Endodermal cell (in vitro differentiated cells): ENCODE measurements at regions not wholly inside any gene's neighbourhood (a gene's known extent, or its start where the extent isn't known, plus 50 kb on each side); places are given as distances from the start of the nearest gene placed in this dataset.

ENCODE experiments used
- DNase-seq: peaks from one replicate; pipeline ENCODE4 v3.0.0-alpha.2; 2017
- H3K27ac ChIP-seq: 2 replicates; pipeline ENCODE4 v1.5.1; 2013; ENCODE audit warnings: mild to moderate bottlenecking, low read depth, low read length, moderate library complexity
- H3K27me3 ChIP-seq: 2 replicates; pipeline ENCODE4 v1.6.1; 2013; ENCODE audit warnings: mild to moderate bottlenecking, low read length, moderate library complexity; ENCODE audit not compliant: insufficient read depth, control insufficient read depth, poor library complexity, severe bottlenecking
- H3K36me3 ChIP-seq: 2 replicates; pipeline ENCODE4 v1.7.0; 2013; ENCODE audit warnings: mild to moderate bottlenecking, low read length, moderate library complexity; ENCODE audit not compliant: control insufficient read depth, insufficient read depth
- H3K4me1 ChIP-seq: one replicate; pipeline ENCODE4 v1.7.0; 2013; ENCODE audit warnings: low read length; ENCODE audit not compliant: control insufficient read depth, insufficient read depth
- H3K4me3 ChIP-seq: 2 replicates; pipeline ENCODE4 v1.5.1; 2013; ENCODE audit warnings: mild to moderate bottlenecking, low read length, moderate library complexity
- H3K9ac ChIP-seq: 2 replicates; pipeline ENCODE4 v1.6.1; 2013; ENCODE audit warnings: mild to moderate bottlenecking, low read length, moderate library complexity; ENCODE audit not compliant: poor library complexity, severe bottlenecking; ENCODE audit errors: extremely low read depth
- H3K9me3 ChIP-seq: 2 replicates; pipeline ENCODE4 v1.6.1; 2013; ENCODE audit warnings: mild to moderate bottlenecking, low read length, moderate library complexity; ENCODE audit not compliant: control insufficient read depth
- H3K27ac Mint-ChIP-seq: 2 replicates; pipeline ENCODE4 v1.8.0; 2020; ENCODE audit warnings: mixed read lengths
- H3K27me3 Mint-ChIP-seq: 2 replicates; pipeline ENCODE4 v1.8.0; 2021; ENCODE audit warnings: mild to moderate bottlenecking, mixed read lengths; ENCODE audit not compliant: insufficient read depth
- H3K36me3 Mint-ChIP-seq: 2 replicates; pipeline ENCODE4 v1.8.0; 2020; ENCODE audit warnings: low read depth, mixed read lengths
- H3K4me1 Mint-ChIP-seq: 2 replicates; pipeline ENCODE4 v1.8.0; 2020; ENCODE audit warnings: mixed read lengths
- H3K4me3 Mint-ChIP-seq: 2 replicates; pipeline ENCODE4 v1.8.0; 2020; ENCODE audit warnings: mild to moderate bottlenecking, moderate library complexity, mixed read lengths
- H3K9me3 Mint-ChIP-seq: 2 replicates; pipeline ENCODE4 v1.8.0; 2020; ENCODE audit warnings: mild to moderate bottlenecking, mixed read lengths
- CTCF ChIP-seq: fragments of 200-600 bp; sonication (generic); conservative IDR thresholded peaks from 2 replicates; pipeline ENCODE4 v1.5.0; 2021; ENCODE audit warnings: antibody characterized with exemption, mild to moderate bottlenecking
- WGBS, 2 experiments: methylation state at CpG; one replicate each; pipeline versions ENCODE4 v1.1.5 to v1.1.7; 2013; ENCODE audit warnings: missing lambda C conversion rate in 2 of 2, mixed read lengths in 1 of 2; ENCODE audit not compliant: insufficient coverage in 1 of 2, insufficient read length in 1 of 2; 5-methylcytosine and 5-hydroxymethylcytosine counted together

GRCh38 chr20:39222101-39222500 is 260.0 kb downstream of the DHX35 start:
- no peak for DNase-seq
- WGBS, 2 experiments, result 75% methylated on average over 1 of the region's 1 CpG; no CpG with 5 or more reads in 1 of the 2 experiments
- H3K27me3 Mint-ChIP-seq, result peaks cover 25% of the 10 kb centered on the region

GRCh38 chr20:39216195-39216594 is 254.1 kb downstream of the DHX35 start:
- no peaks in the 10 kb centered on the region for H3K4me1 Mint-ChIP-seq
- 86 to 92% methylated on average over 2 to 3 of the region's 3 CpGs for WGBS, 2 experiments
- Histone ChIP-seq H3K36me3 (no peaks in the 10 kb centered on the region), H3K4me1 (no peaks in the 10 kb centered on the region), H3K9me3 (no peaks in the 10 kb centered on the region), H3K27me3 (peaks cover 47% of the 10 kb centered on the region), H3K9ac (no peak overlapping the region), H3K27ac (no peak overlapping the region), H3K4me3 (no peak overlapping the region)
- H3K27ac Mint-ChIP-seq, result no peak overlapping the region
- no peak overlapping the region for H3K4me3 Mint-ChIP-seq
- peaks cover 60% of the 10 kb centered on the region for H3K27me3 Mint-ChIP-seq
- no peak for DNase-seq
- no peaks in the 10 kb centered on the region for H3K36me3 Mint-ChIP-seq
- TF ChIP-seq CTCF, result no peak
- H3K9me3 Mint-ChIP-seq, result no peaks in the 10 kb centered on the region

More at GRCh38 chr20:39222101-39222500, 260.0 kb downstream of the DHX35 start:
- Histone ChIP-seq H3K4me3 (no peak overlapping the region), H3K4me1 (no peaks in the 10 kb centered on the region), H3K27me3 (peaks cover 30% of the 10 kb centered on the region), H3K9ac (no peak overlapping the region), H3K27ac (no peak overlapping the region), H3K9me3 (no peaks in the 10 kb centered on the region), H3K36me3 (no peaks in the 10 kb centered on the region)
- Mint-ChIP-seq H3K36me3 (no peaks in the 10 kb centered on the region), H3K4me3 (no peak overlapping the region), H3K4me1 (no peaks in the 10 kb centered on the region), H3K27ac (no peak overlapping the region), H3K9me3 (no peaks in the 10 kb centered on the region)
- no peak for TF ChIP-seq CTCF

- 22 to 62% methylated on average over 1 to 2 of the region's 2 CpGs for WGBS, 2 experiments
- Histone ChIP-seq H3K36me3 (no peaks in the 10 kb centered on the region), H3K9me3 (no peaks in the 10 kb centered on the region), H3K4me1 (no peaks in the 10 kb centered on the region), H3K4me3 (no peak overlapping the region), H3K27me3 (peaks cover 33% of the 10 kb centered on the region), H3K27ac (no peak overlapping the region), H3K9ac (no peak overlapping the region)
- peak; percentile 49 for TF ChIP-seq CTCF
- DNase-seq, result peak; percentile 66
- Mint-ChIP-seq H3K27me3 (peaks cover 48% of the 10 kb centered on the region), H3K9me3 (no peaks in the 10 kb centered on the region), H3K4me3 (no peak overlapping the region), H3K4me1 (no peaks in the 10 kb centered on the region), H3K36me3 (no peaks in the 10 kb centered on the region), H3K27ac (no peak overlapping the region)
Observed at GRCh38 chr20:39214828-39215227, 252.7 kb downstream of the DHX35 start.
